GM21528 (cell line): ENCODE measurements at regions not wholly inside any gene's neighbourhood (a gene's known extent, or its start where the extent isn't known, plus 50 kb on each side); places are given as distances from the start of the nearest gene placed in this dataset.
"Not testable (repeated sequence)": the region's sequence is repeated elsewhere in the genome, so short reads cannot be mapped to it uniquely, and the experiment has no call there.

ENCODE experiments used
- ATAC-seq: cut with Tn5 transposase; IDR thresholded peaks from one replicate; pipeline ENCODE4 v1.9.1; 2021; ENCODE audit warnings: mild to moderate bottlenecking, moderate library complexity; ENCODE audit not compliant: unreplicated experiment, low FRiP score

DNA sequence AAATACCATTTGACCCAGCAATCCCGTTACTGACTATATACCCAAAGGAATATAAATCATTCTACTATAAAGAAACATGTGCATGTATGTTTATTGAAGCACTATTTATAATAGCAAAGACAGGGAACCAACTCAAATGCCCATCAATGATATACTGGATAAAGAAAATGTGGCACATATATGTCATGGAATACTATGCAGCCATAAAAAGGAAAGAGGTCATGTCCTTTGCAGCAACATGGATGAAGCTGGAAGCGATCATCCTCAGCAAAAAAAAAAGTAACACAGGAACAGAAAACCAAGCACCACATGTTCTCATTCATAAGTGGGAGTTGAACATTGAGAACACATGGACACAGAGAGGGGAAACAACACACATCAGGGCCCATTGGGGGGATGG lies 99.9 kb upstream of the THUMPD2 start:
- not testable (repeated sequence) for ATAC-seq

DNA sequence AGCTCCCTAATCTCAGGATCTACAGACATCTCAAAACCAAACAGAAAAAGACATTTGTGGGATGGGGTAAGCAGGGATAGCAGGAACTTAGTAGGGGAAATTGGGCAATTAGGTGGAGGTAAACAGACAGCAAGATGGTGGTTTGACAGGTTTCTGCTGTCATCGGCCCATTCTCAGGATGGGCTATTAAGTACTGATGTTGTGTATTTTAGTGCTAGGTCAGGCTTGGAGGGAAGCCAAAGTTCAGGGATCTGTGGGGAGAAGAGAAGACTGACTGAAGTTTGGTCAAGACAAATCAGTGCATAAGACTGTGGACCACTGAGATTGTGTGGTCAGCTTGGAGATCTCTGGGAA lies 96.8 kb upstream of the THUMPD2 start:
- ATAC-seq, result no peak

DNA sequence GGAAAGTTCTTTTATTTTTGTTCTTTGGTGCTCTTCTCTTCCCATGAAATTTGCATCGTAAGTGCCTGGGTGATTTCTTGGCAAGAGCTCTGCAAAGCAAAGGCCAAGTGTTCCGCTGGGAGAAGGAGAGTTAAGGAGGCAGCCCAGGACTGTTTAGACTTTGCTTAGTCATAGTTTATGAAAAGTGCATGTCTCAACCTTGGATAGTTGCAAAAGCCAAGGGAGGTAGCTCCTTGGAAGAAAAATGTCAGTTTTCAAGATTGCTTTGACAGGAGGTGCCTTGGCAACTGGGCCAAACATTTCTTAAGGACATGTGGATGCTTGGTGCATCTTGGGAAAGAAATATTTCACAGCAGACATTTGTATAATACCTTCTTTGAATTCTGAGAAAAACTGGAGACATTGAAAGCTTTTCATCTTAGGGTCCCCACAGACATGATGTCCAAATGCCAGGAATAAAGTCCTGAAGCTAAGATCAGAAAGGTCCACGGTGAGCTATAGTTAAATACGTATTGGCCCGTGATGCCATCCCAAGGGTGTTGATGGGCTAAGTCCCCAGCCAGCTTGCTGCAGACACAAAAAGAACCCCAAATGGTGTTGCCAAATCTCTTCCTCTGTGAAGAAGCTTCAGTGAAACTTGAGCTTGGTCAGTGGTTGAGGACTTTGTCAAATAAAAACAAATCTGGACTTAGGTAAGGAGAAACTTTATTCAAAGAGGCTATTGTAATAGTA lies 96.3 kb upstream of the THUMPD2 start:
- ATAC-seq, result no peak

DNA sequence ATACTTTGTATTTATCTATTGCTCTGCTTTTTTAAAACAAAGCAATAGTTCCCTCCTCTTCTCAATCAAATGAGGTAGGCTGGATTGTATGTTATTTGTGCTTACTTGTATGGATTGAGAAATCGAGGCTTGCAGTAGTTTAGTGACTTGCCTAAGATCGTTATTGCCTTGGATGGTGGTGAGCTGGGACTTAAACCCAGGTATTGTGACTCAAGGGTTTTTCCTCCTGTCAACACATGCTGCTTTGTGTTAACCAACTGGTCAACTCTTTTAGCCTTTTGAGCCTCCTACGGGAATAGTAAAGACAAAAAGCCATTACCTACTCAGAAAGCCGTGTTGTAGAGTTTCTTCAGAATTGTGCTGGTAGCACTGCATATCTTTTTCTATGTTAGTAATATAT lies 95.2 kb upstream of the THUMPD2 start:
- no peak for ATAC-seq

DNA sequence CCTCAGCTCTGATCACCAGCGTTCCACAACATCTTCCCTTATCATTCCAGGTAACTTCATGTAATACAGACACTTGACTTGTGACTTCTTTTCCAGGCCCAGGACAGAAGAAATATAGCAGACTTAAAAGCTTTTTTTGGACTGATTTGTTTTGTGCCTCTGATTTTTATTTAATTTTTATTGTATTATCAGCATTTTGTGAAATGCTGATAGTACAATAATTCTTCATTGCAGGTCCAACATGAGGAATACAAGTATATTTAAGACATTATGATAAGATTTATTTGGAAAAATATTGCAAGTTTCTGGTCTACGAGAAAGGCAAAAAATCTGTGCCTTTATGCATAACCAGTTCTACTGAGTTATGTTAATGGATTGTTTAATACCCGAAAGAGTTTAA lies 94.5 kb upstream of the THUMPD2 start:
- no peak for ATAC-seq

DNA sequence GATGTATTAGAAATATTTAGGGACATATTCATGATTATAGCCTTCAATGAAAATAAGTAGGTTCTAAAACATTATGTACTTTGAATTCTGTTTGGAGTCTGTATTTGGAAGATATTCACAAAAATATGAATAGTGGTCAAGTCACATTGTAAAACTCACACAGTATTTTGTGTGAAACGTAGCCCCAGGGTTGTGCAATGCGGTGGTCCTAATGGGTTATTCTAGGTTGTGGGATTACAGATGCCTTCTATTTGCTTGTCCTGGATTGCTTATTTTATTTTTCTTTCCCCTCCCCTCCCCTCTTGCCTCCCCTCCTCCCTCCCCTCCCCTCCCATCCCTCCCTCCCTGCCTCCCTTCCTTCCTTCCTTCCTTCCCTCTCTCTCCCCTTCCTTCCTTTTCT lies 93.7 kb upstream of the THUMPD2 start:
- no peak for ATAC-seq

DNA sequence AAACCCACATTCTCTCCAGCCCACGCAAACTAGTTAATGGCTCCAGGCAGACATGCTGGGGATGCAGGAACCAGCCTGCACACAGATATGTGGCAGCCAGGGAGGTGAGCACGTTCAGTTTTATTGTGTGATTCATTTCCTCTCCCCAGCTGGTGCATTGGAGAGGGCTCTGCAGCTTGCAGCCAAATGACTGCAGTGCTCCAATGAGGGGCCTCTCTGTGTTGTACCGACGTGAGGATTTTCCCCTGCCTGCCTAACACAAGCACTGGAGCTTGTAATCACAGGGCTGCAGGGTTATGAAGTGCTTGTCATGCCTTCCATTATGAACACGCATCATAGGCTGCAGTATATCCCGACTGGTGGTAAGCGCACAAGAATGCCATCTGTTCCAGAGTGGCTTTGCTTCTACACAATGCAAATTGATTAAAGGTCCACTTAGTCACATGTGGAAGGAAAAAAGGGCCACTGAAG lies 92.3 kb upstream of the THUMPD2 start:
- ATAC-seq, result no peak

DNA sequence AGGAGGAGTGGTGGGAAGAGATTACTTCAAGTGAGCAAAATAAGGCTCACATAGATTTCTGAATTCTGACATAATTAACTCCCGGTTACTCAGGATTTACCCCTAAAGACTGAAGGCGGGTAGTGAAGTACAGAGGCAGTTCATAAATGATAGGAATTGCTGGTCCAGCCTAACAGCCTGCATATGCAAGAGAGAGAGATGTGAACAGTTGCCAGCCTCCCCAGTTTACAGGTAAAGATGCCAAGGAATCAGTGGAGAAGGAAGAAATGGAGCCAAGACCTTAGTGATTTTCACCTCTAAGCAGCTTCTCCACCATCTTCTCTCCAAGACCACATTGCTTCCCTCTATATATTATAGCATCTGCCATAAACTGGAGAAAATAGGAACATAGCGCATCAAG lies 91.8 kb upstream of the THUMPD2 start:
- ATAC-seq, result no peak

DNA sequence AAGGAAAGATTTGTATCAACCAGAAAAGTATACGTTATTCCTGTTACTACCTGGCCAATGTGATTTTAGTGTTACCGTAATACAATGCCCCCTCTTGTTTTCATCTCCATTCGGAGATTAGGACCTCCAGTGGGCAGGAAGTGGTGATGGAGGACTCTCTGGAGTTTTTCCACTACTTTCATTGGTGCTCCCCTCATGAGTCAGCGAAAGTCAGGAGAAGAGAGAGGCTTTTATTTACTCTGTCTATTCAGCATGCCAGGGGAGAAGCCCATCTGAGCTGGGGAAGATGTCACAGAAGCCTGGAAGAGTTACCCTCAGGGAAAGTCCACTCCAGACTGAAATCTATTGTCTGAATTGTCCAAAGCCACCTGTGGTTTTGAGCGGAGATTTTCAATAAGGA lies 88.2 kb upstream of the THUMPD2 start:
- ATAC-seq, result no peak

DNA sequence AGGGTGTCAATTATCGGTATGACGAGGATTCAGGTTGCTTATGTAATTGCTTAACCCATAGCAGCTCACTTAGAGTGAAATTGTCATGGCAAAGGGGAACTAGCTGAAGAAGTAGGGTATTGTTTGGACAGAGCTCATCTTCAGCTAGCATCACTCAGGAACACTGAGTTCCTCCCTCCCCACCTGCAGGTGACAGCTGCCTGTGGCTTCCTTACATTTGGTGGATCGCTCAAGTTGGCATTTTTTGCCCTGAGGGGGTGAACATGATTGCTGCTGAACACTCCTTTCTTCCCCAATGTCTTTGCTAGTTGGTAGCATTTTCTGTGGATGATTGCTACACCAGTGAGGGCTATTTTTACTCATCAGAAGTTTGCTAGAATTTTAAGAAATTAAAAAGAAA lies 86.7 kb upstream of the THUMPD2 start:
- ATAC-seq, result no peak

DNA sequence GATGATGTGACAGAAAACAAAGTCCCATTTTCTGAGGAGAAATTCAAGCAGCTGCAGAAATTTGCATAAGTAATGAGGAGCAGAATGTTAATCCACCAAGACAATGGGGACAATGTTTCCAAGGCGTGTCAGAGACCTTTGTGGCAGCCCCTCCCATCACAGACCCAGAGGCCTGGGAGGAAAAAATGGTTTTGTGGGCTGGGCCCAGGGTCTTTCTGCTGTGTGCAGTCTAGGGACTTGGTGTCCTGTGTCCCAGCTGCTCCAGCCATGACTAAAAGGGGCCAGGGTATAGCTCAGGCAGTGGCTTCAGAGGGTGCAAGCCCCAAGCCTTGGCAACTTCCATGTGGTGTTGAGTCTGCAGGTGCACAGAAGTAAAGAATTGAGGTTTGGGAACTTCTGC lies 84.6 kb upstream of the THUMPD2 start:
- ATAC-seq, result not testable (repeated sequence)

DNA sequence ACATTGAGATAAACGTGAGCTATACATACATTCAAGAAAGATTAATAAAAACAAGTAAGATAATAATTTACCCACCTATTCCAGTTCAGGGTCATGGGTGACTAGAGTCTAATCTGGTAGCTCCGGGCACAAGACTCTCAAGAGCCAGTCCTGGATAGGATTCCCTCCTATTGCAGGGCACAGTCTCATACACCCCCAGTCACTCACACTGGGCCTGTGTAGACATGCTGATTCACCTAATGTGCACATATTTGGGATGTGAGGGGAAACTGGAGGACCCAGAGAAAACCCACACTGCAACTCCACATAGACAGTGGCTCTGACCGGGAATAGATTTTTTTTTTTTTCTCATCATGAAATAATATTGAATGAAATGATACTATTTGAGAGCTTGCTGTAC lies 81.5 kb upstream of the THUMPD2 start:
- no peak for ATAC-seq

DNA sequence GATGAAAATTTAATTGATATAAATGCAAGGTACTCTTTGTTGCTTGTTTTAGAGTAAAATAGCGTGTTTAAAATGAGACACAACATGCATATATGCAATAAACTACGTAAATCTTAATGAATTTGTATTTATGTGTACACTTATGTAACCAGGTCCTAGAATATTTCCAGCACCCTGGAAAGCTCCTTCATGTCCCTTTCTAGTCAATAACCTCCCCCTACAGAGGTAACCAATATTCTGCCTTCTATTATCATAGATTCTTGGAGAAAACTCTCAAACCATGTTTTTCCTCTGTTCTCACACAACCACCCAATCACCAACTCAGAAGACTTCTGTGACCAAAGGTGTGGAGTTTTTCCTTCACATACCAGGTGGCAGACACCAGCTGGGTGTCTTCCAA lies 79.6 kb upstream of the THUMPD2 start:
- ATAC-seq, result no peak

DNA sequence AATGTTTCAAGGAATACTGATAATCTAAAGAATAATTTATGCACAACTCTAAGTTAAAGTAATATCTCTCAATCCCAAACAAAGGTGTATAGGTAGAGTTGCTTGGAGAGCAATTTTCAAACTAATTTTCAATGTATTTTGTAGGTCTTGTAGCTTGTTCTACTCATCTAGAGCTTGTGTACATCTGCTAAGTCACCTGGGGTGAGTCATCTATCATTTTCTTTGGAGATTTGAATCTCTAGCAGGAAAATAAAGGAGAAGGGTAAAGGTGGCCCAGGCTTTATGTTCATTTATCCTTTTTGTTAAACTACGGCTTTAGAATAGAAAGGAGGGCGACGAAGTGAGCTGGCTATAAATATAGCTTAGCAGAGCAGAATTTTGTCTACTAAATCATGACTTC lies 76.8 kb upstream of the THUMPD2 start:
- ATAC-seq, result no peak

DNA sequence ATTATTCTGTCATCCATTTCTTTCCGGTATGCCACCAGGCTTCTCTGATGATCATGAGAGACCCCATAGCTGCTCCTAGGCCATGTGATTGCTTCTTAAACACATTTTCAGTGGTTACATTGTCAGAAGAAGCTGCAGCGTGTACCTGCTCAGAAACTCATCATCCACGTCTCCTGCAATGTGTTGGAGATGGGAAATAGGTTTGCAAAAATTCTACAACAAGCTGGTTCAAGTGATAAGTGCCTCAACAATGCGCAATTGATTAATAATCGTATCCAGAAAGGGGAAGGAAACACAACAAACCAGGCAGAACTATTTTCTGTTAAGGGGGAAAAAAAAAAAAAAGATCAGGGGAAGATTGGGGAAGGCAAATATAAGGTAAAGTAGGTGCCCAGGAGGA lies 75.7 kb upstream of the THUMPD2 start:
- ATAC-seq, result no peak

DNA sequence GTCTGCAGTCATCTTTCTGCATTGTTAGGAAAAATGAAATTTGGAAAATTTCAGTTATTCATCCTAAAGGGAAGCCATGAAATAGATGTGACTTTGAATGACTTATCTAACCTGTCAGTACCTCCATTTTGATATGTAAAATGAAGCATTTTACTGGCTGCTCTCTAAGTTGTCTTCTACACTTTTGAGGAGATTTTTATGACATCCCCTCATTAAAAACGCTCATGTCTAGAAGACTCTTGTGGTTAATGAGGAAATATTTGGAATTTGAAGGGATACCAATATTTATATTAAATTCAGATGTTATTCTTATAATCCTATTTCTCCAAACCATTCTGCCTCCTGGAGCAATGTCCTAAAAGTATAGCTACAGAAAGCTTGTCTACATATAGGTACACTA lies 73.8 kb upstream of the THUMPD2 start:
- ATAC-seq, result no peak

DNA sequence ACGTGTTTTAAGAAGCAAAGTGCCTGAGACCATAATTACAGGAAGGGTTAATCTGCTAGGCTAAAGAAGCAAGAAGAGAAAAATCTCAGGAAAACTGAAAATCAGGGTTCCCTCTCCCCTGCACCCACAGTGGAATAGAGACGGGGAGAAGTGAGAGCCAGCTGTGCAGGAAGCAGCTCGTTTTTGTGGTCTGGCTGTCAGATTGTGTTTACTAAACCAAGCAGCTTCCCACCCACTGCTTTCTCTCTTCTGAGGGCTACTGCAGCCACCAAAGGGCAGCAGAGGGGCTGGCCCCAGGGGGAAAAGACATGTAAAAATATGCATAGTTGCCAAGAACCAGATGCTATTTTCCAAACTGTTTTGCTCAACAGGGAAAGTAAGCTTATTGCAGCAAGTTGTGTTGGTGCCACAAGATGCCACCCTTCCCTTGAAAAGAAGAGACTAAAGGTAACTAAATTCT lies 72.6 kb upstream of the THUMPD2 start:
- ATAC-seq, result peak; percentile 86

DNA sequence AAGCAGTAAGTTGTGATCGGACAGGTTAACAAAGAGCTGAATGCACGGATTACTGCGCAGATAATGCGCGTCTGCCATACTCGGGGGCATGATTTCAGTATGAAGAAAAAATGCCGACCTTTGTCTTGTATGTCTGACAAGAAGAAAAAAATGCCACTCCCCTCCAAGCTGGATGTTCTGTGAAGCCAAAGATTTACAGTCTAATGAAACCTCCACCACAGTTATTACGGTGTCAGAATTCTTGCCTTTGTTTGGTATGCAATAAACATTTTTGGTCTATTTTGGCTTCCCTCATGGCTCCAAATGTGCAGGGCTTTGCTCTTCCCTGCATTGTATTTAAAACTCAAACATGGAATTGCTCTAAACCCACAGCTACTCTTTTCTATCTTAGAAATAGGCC lies 72.2 kb upstream of the THUMPD2 start:
- ATAC-seq, result no peak

DNA sequence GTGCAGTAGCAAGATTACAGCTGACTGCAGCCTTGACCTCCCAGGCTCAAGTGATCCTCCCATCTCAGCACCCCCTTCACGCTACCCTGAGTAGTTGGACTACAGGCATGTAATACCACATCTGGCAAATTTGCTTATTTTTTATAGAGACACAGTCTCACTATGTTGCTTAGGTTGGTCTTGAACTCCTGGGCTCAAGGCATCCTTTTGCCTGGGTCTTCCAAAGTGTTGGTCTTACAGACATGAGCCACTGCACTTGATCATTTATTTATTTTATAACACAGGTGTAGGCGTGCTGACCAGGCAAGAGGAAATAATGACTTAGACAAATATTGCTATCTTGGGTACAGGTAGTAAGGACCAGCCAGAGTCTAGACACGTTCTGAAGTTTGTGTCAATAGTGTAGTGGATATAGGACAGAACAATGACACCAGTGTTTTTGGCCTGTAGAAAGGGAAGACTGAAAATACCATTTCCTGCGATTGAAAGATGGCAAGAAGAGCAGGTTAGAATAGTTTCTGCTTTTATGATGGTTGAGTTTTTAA lies 71.0 kb upstream of the THUMPD2 start:
- no peak for ATAC-seq

DNA sequence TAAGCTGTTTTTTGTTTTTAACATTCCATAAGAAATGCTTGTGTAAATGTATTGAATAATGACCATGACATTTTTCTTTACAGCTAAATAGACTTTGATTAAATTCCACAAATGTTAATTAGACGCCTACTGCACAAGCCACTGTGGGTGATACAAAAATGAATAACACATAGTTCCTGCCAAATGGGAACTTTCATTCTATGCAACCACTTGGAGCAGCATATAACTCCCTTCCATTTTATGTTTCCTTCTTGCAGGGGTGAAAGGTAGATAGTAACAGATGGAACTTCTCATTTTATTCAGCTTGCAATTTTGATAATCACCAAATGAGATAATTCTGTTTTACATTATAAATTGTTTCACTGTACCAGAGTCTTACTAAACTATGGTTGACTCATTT lies 70.0 kb upstream of the THUMPD2 start:
- ATAC-seq, result no peak

DNA sequence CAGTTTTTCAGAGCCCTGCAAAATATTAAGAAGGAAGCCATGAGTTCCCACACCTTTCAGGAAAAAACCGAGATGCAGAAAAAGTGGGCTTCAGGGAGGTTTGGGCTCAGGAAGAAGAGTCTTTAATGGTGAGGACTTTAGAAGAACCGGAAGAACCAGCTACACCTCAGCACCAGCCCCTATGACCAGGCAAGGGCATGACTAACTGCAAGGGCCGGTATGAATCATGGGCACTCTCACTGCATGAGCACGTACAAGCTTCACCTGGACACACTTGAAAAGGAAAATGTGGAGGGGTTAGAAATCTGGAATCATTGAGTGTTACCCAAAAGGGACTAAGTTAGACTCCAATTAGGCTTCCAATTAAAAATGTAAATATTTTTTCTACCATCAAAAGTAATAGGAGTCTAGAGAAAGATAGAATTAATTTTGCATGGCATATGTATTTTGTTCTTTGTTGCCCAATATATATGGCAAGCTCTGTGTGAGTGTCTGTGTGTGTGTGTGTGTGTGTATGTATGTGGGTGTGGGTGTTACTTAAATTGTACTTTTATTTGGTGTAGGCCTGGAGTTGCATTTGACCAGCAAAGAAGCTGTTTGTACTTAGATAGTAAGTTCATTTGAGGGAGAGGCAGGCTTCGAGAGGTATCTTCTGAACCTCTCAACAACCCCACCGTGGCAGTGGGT lies 66.5 kb upstream of the THUMPD2 start:
- ATAC-seq, result no peak

DNA sequence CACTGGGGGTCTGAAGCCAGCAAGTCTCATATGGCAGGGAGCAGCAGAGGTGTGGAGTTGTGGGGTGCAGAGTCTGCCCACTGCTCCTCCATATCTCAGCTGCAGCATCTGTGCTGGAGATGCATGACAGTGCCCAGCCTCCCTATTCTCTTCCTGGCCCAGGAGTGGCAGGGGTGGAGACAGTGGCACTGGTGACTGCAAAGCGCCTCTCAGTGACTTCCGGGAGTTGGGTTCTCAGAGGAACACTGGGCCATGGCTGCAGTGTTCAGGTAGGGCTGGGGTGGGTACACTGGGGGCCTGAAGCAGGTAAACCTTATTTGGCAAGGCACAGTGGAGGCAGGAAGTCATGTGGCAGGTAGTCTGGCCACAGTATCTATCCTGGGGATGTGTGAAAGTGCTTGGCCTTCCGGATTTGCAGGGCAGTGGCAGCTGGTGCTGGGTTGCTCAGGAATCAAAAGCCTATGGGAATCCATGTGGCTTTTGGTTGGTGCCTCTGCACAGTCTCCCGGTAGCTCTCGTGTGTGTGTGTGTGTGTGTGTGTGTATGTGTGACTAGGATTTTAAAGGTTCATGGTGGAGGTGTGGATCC lies 60.3 kb upstream of the THUMPD2 start:
- no peak for ATAC-seq
